ENCODE measurements at regions not wholly inside any gene's neighbourhood (a gene's known extent, or its start where the extent isn't known, plus 50 kb on each side); places are given as distances from the start of the nearest gene placed in this dataset.

- DNase-seq = no peak
- WGBS, 2 donors = 89 to 92% methylated on average over 7 to 8 of the region's 8 CpGs
- ATAC-seq (ENCODE audit: insufficient read depth, low FRiP score) = no peak
- H3K9ac ChIP-seq (ENCODE audit: insufficient read depth in 1 of 2, low read length in 2 of 2) = no peak overlapping the region
- no peak for TF ChIP-seq CTCF (IDR thresholded peaks at IDR 0.05; ENCODE audit: control extremely low read depth, extremely low read depth)
- H3K9me3 ChIP-seq (ENCODE audit: control insufficient read depth in 4 of 4, insufficient read depth in 3 of 4, low read length in 3 of 4) = peaks cover 0 to 3% (median 2%) of the 10 kb centered on the region in 4 donors
- no peak overlapping the region for H3K4me3 ChIP-seq
- no peak overlapping the region for H3K27ac ChIP-seq (ENCODE audit: low read depth in 1 of 2, low read length in 1 of 2)
- H3K36me3 ChIP-seq (ENCODE audit: control insufficient read depth in 4 of 4, insufficient read depth in 4 of 4, low read length in 4 of 4) = no peaks in the 10 kb centered on the region
- H3K27me3 ChIP-seq (ENCODE audit: control insufficient read depth in 3 of 3, insufficient read depth in 3 of 3, low read length in 2 of 3) = no peaks in the 10 kb centered on the region
- H3K4me1 ChIP-seq (ENCODE audit: control insufficient read depth in 5 of 5, insufficient read depth in 5 of 5, low read length in 5 of 5) = peaks cover 0 to 26% (median 4%) of the 10 kb centered on the region in 5 donors
Measured at GRCh38 chr7:380711-381210, 90.8 kb downstream of the FOXL3 start.

GRCh38 chr7:381211-382042, 91.5 kb downstream of the FOXL3 start:
- no peak for DNase-seq
- H3K4me1 ChIP-seq (ENCODE audit: control insufficient read depth in 5 of 5, insufficient read depth in 5 of 5, low read length in 5 of 5) = peaks cover 0 to 19% (median 4%) of the 10 kb centered on the region in 5 donors
- peaks cover 0 to 5% (median 2%) of the 10 kb centered on the region in 4 donors for H3K9me3 ChIP-seq (ENCODE audit: control insufficient read depth in 4 of 4, insufficient read depth in 3 of 4, low read length in 3 of 4)
- no peak overlapping the region for H3K4me3 ChIP-seq
- no peak overlapping the region for H3K9ac ChIP-seq (ENCODE audit: insufficient read depth in 1 of 2, low read length in 2 of 2)
- TF ChIP-seq CTCF (IDR thresholded peaks at IDR 0.05; ENCODE audit: control extremely low read depth, extremely low read depth) = no peak
- H3K36me3 ChIP-seq (ENCODE audit: control insufficient read depth in 4 of 4, insufficient read depth in 4 of 4, low read length in 4 of 4) = no peaks in the 10 kb centered on the region
- H3K27me3 ChIP-seq (ENCODE audit: control insufficient read depth in 3 of 3, insufficient read depth in 3 of 3, low read length in 2 of 3) = no peaks in the 10 kb centered on the region
- H3K27ac ChIP-seq (ENCODE audit: low read depth in 1 of 2, low read length in 1 of 2) = no peak overlapping the region
- WGBS, 2 donors = 49 to 60% methylated on average over 23 of the region's 23 CpGs
- no peak for ATAC-seq (ENCODE audit: insufficient read depth, low FRiP score)

GRCh38 chr7:382043-382400, 92.1 kb downstream of the FOXL3 start:
- 34 to 56% methylated on average over 5 of the region's 5 CpGs for WGBS, 2 donors
- no peaks in the 10 kb centered on the region for H3K36me3 ChIP-seq (ENCODE audit: control insufficient read depth in 4 of 4, insufficient read depth in 4 of 4, low read length in 4 of 4)
- DNase-seq = no peak
- H3K4me3 ChIP-seq = no peak overlapping the region
- H3K27me3 ChIP-seq (ENCODE audit: control insufficient read depth in 3 of 3, insufficient read depth in 3 of 3, low read length in 2 of 3) = no peaks in the 10 kb centered on the region
- H3K4me1 ChIP-seq (ENCODE audit: control insufficient read depth in 5 of 5, insufficient read depth in 5 of 5, low read length in 5 of 5) = peaks cover 0 to 17% (median 4%) of the 10 kb centered on the region in 5 donors
- no peak for ATAC-seq (ENCODE audit: insufficient read depth, low FRiP score)
- no peak for TF ChIP-seq CTCF (IDR thresholded peaks at IDR 0.05; ENCODE audit: control extremely low read depth, extremely low read depth)
- no peak overlapping the region for H3K27ac ChIP-seq (ENCODE audit: low read depth in 1 of 2, low read length in 1 of 2)
- peaks cover 0 to 5% (median 2%) of the 10 kb centered on the region in 4 donors for H3K9me3 ChIP-seq (ENCODE audit: control insufficient read depth in 4 of 4, insufficient read depth in 3 of 4, low read length in 3 of 4)
- H3K9ac ChIP-seq (ENCODE audit: insufficient read depth in 1 of 2, low read length in 2 of 2) = no peak overlapping the region

All from lung (tissue), 11 donors.